Activated gamma-delta T cell treated with anti-CD3 and anti-CD28 coated beads, Interleukin-2, amount 50 U/mL, for 16 hours (primary cell): ENCODE measurements at regions not wholly inside any gene's neighbourhood (a gene's known extent, or its start where the extent isn't known, plus 50 kb on each side); places are given as distances from the start of the nearest gene placed in this dataset.

Experiments used
- DNase-seq: peaks from one replicate; pipeline ENCODE4 v3.0.0-alpha.2; 2020; ENCODE audit warnings: low read depth

- DNase-seq = no peak
Observed at GRCh38 chr3:6771171-6771570, 89.7 kb upstream of the GRM7 start.

- no peak for DNase-seq
Observed at GRCh38 chr3:6779140-6779539, 81.8 kb upstream of the GRM7 start.

GRCh38 chr3:6781092-6781491 is 79.8 kb upstream of the GRM7 start:
- no peak for DNase-seq

DNA sequence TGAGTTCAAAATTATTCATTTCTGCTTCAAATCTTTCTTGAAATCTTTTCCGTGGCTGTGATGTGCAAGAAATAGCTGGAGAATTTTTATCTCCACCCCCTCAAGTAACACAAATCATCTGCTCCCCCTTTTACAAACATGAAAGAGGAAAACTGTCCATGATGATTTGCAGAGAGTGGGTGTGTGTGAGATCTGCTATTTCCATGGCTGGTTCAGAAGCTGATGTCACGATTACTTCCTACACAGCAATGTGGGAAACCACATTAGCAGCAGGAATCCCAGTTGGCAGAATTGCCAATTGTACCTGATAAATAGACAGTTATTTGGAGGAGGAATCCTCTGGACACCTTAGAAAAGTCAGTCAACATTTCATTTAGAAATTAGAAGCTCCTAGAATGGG is 75.2 kb upstream of the GRM7 start:
- DNase-seq = no peak

DNA sequence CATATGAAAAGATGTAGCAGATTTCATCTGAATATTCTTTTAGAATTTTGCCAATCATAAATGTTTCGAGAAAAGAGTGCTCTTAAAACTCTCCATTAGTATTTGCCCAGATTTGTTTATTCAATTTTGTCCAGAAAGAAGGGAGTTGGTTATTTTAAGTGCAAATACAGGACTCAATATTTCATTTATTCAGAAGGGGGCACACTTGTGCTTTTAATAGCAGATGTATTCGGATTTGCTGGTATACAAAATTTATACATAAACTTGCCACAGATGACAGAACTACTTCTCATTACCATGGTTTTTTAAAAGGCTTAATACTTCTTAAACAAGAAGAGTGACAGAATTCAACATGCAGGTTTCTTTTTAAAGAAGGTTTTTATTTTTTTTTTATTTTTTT is 69.8 kb upstream of the GRM7 start:
- DNase-seq = no peak

GRCh38 chr3:6799264-6799915 is 61.5 kb upstream of the GRM7 start:
- DNase-seq = no peak

GRCh38 chr3:6803619-6804018 is 57.3 kb upstream of the GRM7 start:
- no peak for DNase-seq

GRCh38 chr3:6805236-6805635 is 55.7 kb upstream of the GRM7 start:
- DNase-seq = no peak

- no peak for DNase-seq
Observed at GRCh38 chr3:6806991-6807390, 53.9 kb upstream of the GRM7 start.

- DNase-seq = no peak
Observed at GRCh38 chr3:6807967-6808588, 52.8 kb upstream of the GRM7 start.

- DNase-seq = no peak
Observed at GRCh38 chr3:6809349-6809748, 51.6 kb upstream of the GRM7 start.
